Smooth muscle cell (in vitro differentiated cells): ENCODE measurements at regions not wholly inside any gene's neighbourhood (a gene's known extent, or its start where the extent isn't known, plus 50 kb on each side); places are given as distances from the start of the nearest gene placed in this dataset.

Source experiments
- DNase-seq: peaks from one replicate; lab custom pipeline; 2025; ENCODE audit not compliant: unreplicated experiment; lab: John Stamatoyannopoulos, UW
- H2AFZ ChIP-seq: fragments of 200-600 bp; sonication (generic); 2 replicates; pipeline ENCODE4 v1.6.0; 2016; ENCODE audit warnings: antibody characterized with exemption, low read depth, mild to moderate bottlenecking
- H3F3A ChIP-seq: fragments of 200-600 bp; sonication (generic); 2 replicates; pipeline ENCODE4 v1.6.0; 2017; ENCODE audit warnings: antibody characterized with exemption, low read depth
- H3K27ac ChIP-seq: fragments of 200-600 bp; sonication (generic); 2 replicates; pipeline ENCODE4 v1.5.1; 2016; ENCODE audit warnings: low read depth, mild to moderate bottlenecking
- H3K27me3 ChIP-seq: fragments of 200-600 bp; sonication (generic); 2 replicates; pipeline ENCODE4 v1.6.1; 2016; ENCODE audit warnings: low read depth, mild to moderate bottlenecking
- H3K36me3 ChIP-seq: fragments of 200-600 bp; sonication (generic); 2 replicates; pipeline ENCODE4 v1.5.1; 2016; ENCODE audit warnings: low read depth
- H3K4me1 ChIP-seq: fragments of 200-600 bp; sonication (generic); 2 replicates; pipeline ENCODE4 v1.5.1; 2016; ENCODE audit warnings: low read depth
- H3K4me2 ChIP-seq: fragments of 200-600 bp; sonication (generic); 2 replicates; pipeline ENCODE4 v1.6.0; 2016; ENCODE audit warnings: mild to moderate bottlenecking
- H3K4me3 ChIP-seq: fragments of 200-600 bp; sonication (generic); 2 replicates; pipeline ENCODE4 v1.5.1; 2016; ENCODE audit warnings: mild to moderate bottlenecking
- H3K79me2 ChIP-seq: fragments of 200-600 bp; sonication (generic); 2 replicates; pipeline ENCODE4 v1.6.0; 2016; ENCODE audit warnings: low read depth, mild to moderate bottlenecking
- H3K9ac ChIP-seq: fragments of 200-600 bp; sonication (generic); 2 replicates; pipeline ENCODE4 v1.6.0; 2016; ENCODE audit warnings: low read depth
- H3K9me3 ChIP-seq: fragments of 200-600 bp; sonication (generic); replicated peaks from 2 replicates; pipeline ENCODE4 v1.5.1; 2016; ENCODE audit warnings: low read depth
- H4K20me1 ChIP-seq: fragments of 200-600 bp; sonication (generic); 2 replicates; pipeline ENCODE4 v1.6.0; 2016; ENCODE audit warnings: low read depth
- CTCF ChIP-seq: fragments of 200-600 bp; sonication (generic); IDR thresholded peaks from 2 replicates; pipeline ENCODE4 v1.5.1; 2017; ENCODE audit warnings: borderline replicate concordance, mild to moderate bottlenecking, antibody characterized with exemption; ENCODE audit not compliant: insufficient read depth, poor library complexity, severe bottlenecking
- WGBS: methylation state at CpG from one replicate; pipeline ENCODE4 v1.1.7; 2016; ENCODE audit warnings: low lambda C conversion rate; 5-methylcytosine and 5-hydroxymethylcytosine counted together

GRCh38 chrX:125654501-125654900 is 334.8 kb downstream of the TEX13C start:
- Histone ChIP-seq H3K27ac (no peak overlapping the region), H3K4me3 (no peak overlapping the region), H3F3A (no peaks in the 10 kb centered on the region), H3K4me2 (no peak overlapping the region), H3K9me3 (peaks cover 3% of the 10 kb centered on the region), H3K4me1 (no peaks in the 10 kb centered on the region), H3K36me3 (no peaks in the 10 kb centered on the region), H2AFZ (no peak overlapping the region), H3K9ac (no peak overlapping the region), H3K27me3 (no peaks in the 10 kb centered on the region), H3K79me2 (no peaks in the 10 kb centered on the region), H4K20me1 (no peaks in the 10 kb centered on the region)
- 58% methylated on average over 2 of the region's 2 CpGs for WGBS
- no peak for TF ChIP-seq CTCF
- no peak for DNase-seq

- H3K79me2 ChIP-seq = no peaks in the 10 kb centered on the region
- no peak overlapping the region for H3K27ac ChIP-seq
- H3K4me1 ChIP-seq = no peaks in the 10 kb centered on the region
- H3K4me3 ChIP-seq = no peak overlapping the region
- DNase-seq = no peak
- TF ChIP-seq CTCF = no peak
- H3K36me3 ChIP-seq = no peaks in the 10 kb centered on the region
- no peak overlapping the region for H2AFZ ChIP-seq
- H3K9me3 ChIP-seq = peaks cover 3% of the 10 kb centered on the region
- no peaks in the 10 kb centered on the region for H4K20me1 ChIP-seq
- no peak overlapping the region for H3K9ac ChIP-seq
- no peaks in the 10 kb centered on the region for H3K27me3 ChIP-seq
- H3K4me2 ChIP-seq = no peak overlapping the region
- no peaks in the 10 kb centered on the region for H3F3A ChIP-seq
These were observed 354.1 kb downstream of the TEX13C start for GRCh38 chrX:125673758-125674157.

- no peak overlapping the region for H3K27ac ChIP-seq
- TF ChIP-seq CTCF = no peak
- H3K9me3 ChIP-seq = peaks cover 3% of the 10 kb centered on the region
- no peaks in the 10 kb centered on the region for H3K27me3 ChIP-seq
- WGBS = 60% methylated on average over 3 of the region's 3 CpGs
- no peaks in the 10 kb centered on the region for H3F3A ChIP-seq
- H2AFZ ChIP-seq = no peak overlapping the region
- DNase-seq = no peak
- H3K36me3 ChIP-seq = no peaks in the 10 kb centered on the region
- H3K9ac ChIP-seq = no peak overlapping the region
- H3K4me1 ChIP-seq = no peaks in the 10 kb centered on the region
- no peak overlapping the region for H3K4me2 ChIP-seq
- no peaks in the 10 kb centered on the region for H3K79me2 ChIP-seq
- no peaks in the 10 kb centered on the region for H4K20me1 ChIP-seq
- H3K4me3 ChIP-seq = no peak overlapping the region
These were observed 358.6 kb downstream of the TEX13C start for GRCh38 chrX:125678258-125678657.

- Histone ChIP-seq H3K4me3 (no peak overlapping the region), H3K4me2 (no peak overlapping the region), H3F3A (no peaks in the 10 kb centered on the region), H3K4me1 (no peaks in the 10 kb centered on the region), H3K36me3 (no peaks in the 10 kb centered on the region), H3K9me3 (no peaks in the 10 kb centered on the region), H3K79me2 (no peaks in the 10 kb centered on the region), H3K27ac (no peak overlapping the region), H4K20me1 (no peaks in the 10 kb centered on the region), H3K9ac (no peak overlapping the region), H3K27me3 (no peaks in the 10 kb centered on the region), H2AFZ (no peak overlapping the region)
- TF ChIP-seq CTCF = no peak
- DNase-seq = no peak
These were observed 360.7 kb downstream of the TEX13C start for GRCh38 chrX:125680366-125680765.
